Nephron progenitor cell (in vitro differentiated cells): ENCODE measurements at regions not wholly inside any gene's neighbourhood (a gene's known extent, or its start where the extent isn't known, plus 50 kb on each side); places are given as distances from the start of the nearest gene placed in this dataset.

Source experiments
- DNase-seq: peaks from one replicate; pipeline ENCODE4 v3.0.0; 2021
- H3K27ac Mint-ChIP-seq: 2 replicates; pipeline ENCODE4 v1.8.0; 2021; ENCODE audit warnings: mild to moderate bottlenecking, moderate library complexity, mixed read lengths
- H3K27me3 Mint-ChIP-seq: 2 replicates; pipeline ENCODE4 v1.8.0; 2021; ENCODE audit warnings: mild to moderate bottlenecking, low read depth, mixed read lengths; ENCODE audit not compliant: poor library complexity
- H3K36me3 Mint-ChIP-seq: 2 replicates; pipeline ENCODE4 v1.8.0; 2021; ENCODE audit warnings: low read depth, mixed read lengths
- H3K4me1 Mint-ChIP-seq: 2 replicates; pipeline ENCODE4 v1.8.0; 2021; ENCODE audit warnings: mixed read lengths
- H3K4me3 Mint-ChIP-seq: 2 replicates; pipeline ENCODE4 v1.8.0; 2021; ENCODE audit warnings: mild to moderate bottlenecking, moderate library complexity, mixed read lengths
- H3K9me3 Mint-ChIP-seq: 2 replicates; pipeline ENCODE4 v1.8.0; 2021; ENCODE audit warnings: mild to moderate bottlenecking, moderate library complexity, mixed read lengths
- CTCF ChIP-seq: fragments of 200-600 bp; sonication (generic); IDR thresholded peaks from 2 replicates; pipeline ENCODE4 v1.5.0; 2021; ENCODE audit warnings: antibody characterized with exemption

DNA sequence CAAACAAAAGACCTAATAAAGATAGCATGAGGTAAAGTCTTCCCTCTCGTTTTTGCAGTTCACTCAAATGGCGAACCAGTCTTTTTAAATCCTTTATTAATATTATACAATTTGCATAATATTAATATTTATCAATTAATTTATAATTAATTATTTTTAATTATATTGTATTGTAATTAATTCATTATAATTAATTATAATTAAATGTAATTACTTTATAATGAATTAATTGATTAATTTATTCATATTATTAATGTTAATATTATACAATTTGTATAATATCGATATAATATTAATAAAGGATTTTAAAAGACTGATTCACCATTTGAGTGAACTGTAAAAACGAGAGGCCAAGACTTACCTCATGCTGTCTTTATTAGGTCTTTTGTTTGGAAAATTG lies 1045.4 kb upstream of the CADM2 start:
- H3K4me1 Mint-ChIP-seq = no peaks in the 10 kb centered on the region
- H3K9me3 Mint-ChIP-seq = no peaks in the 10 kb centered on the region
- TF ChIP-seq CTCF = no peak
- H3K4me3 Mint-ChIP-seq = no peak overlapping the region
- no peak overlapping the region for H3K27ac Mint-ChIP-seq
- DNase-seq = no peak
- no peaks in the 10 kb centered on the region for H3K36me3 Mint-ChIP-seq
- H3K27me3 Mint-ChIP-seq = peaks cover 2% of the 10 kb centered on the region

- TF ChIP-seq CTCF = no peak
- Mint-ChIP-seq H3K9me3 (peaks cover 42% of the 10 kb centered on the region), H3K4me3 (no peak overlapping the region), H3K27ac (no peak overlapping the region), H3K27me3 (no peaks in the 10 kb centered on the region), H3K36me3 (no peaks in the 10 kb centered on the region), H3K4me1 (no peaks in the 10 kb centered on the region)
- no peak for DNase-seq
Measured at GRCh38 chr3:83926291-83926690, 1032.5 kb upstream of the CADM2 start.

GRCh38 chr3:83928391-83928790 lies 1030.4 kb upstream of the CADM2 start:
- TF ChIP-seq CTCF = no peak
- Mint-ChIP-seq H3K36me3 (no peaks in the 10 kb centered on the region), H3K27ac (no peak overlapping the region), H3K27me3 (no peaks in the 10 kb centered on the region), H3K4me1 (no peaks in the 10 kb centered on the region), H3K4me3 (no peak overlapping the region), H3K9me3 (peaks cover 51% of the 10 kb centered on the region)
- no peak for DNase-seq

- Mint-ChIP-seq H3K36me3 (no peaks in the 10 kb centered on the region), H3K27me3 (no peaks in the 10 kb centered on the region), H3K4me1 (no peaks in the 10 kb centered on the region), H3K4me3 (no peak overlapping the region), H3K27ac (no peak overlapping the region), H3K9me3 (peaks cover 51% of the 10 kb centered on the region)
- TF ChIP-seq CTCF = no peak
- DNase-seq = no peak
Measured at GRCh38 chr3:83928903-83929302, 1029.9 kb upstream of the CADM2 start.

GRCh38 chr3:83934192-83935021 lies 1024.4 kb upstream of the CADM2 start:
- no peak for DNase-seq
- no peaks in the 10 kb centered on the region for H3K36me3 Mint-ChIP-seq
- no peaks in the 10 kb centered on the region for H3K27me3 Mint-ChIP-seq
- H3K9me3 Mint-ChIP-seq = peaks cover 33% of the 10 kb centered on the region
- H3K4me1 Mint-ChIP-seq = no peaks in the 10 kb centered on the region
- no peak overlapping the region for H3K27ac Mint-ChIP-seq
- H3K4me3 Mint-ChIP-seq = no peak overlapping the region
- TF ChIP-seq CTCF = no peak

GRCh38 chr3:83938491-83938890 lies 1020.3 kb upstream of the CADM2 start:
- H3K36me3 Mint-ChIP-seq = no peaks in the 10 kb centered on the region
- H3K9me3 Mint-ChIP-seq = peaks cover 12% of the 10 kb centered on the region
- H3K27ac Mint-ChIP-seq = no peak overlapping the region
- H3K27me3 Mint-ChIP-seq = peaks cover 3% of the 10 kb centered on the region
- TF ChIP-seq CTCF = no peak
- H3K4me1 Mint-ChIP-seq = no peaks in the 10 kb centered on the region
- no peak overlapping the region for H3K4me3 Mint-ChIP-seq
- no peak for DNase-seq
